ENCODE measurements at regions not wholly inside any gene's neighbourhood (a gene's known extent, or its start where the extent isn't known, plus 50 kb on each side); places are given as distances from the start of the nearest gene placed in this dataset.

GRCh38 chr3:30313840-30314239 lies 292.6 kb upstream of the TGFBR2 start:
- peaks cover 0 to 4% of the 10 kb centered on the region in 2 donors for H3K4me1 ChIP-seq (ENCODE audit: control insufficient read depth in 1 of 2, insufficient read depth in 2 of 2, low read length in 2 of 2)
- H4K20me1 ChIP-seq (ENCODE audit: insufficient read depth, low read length) = no peaks in the 10 kb centered on the region
- intact Hi-C loops (cut with micrococcal nuclease) = no loop called here
- Mint-ChIP-seq H3K27ac (no peak overlapping the region), H3K4me3 (no peak overlapping the region), H3K27me3 (ENCODE audit: low read depth in 3 of 3) (peaks cover 0 to 3% (median 0%) of the 10 kb centered on the region in 3 donors), H3K4me1 (peaks cover 12% of the 10 kb centered on the region), H3K36me3 (no peaks in the 10 kb centered on the region), H3K9me3 (peaks cover 0 to 2% (median 0%) of the 10 kb centered on the region in 7 donors)
- no peak for TF ChIP-seq CTCF (IDR thresholded peaks at IDR 0.05)
- no peaks in the 10 kb centered on the region for H3K9me3 ChIP-seq (replicated peaks in 1 of 2; ENCODE audit: control insufficient read depth in 1 of 2, insufficient read depth in 1 of 2, low read length in 2 of 2)
- no peaks in the 10 kb centered on the region for H3K36me3 ChIP-seq (replicated peaks in 1 of 2; ENCODE audit: control insufficient read depth in 1 of 2, insufficient read depth in 2 of 2, low read length in 2 of 2)
- H3K79me2 ChIP-seq (ENCODE audit: insufficient read depth, low read length) = no peaks in the 10 kb centered on the region
- no peak overlapping the region for H3K4me3 ChIP-seq (replicated peaks in 1 of 3; ENCODE audit: low read depth in 2 of 3, low read length in 3 of 3)
- no peak for DNase-seq
- no peaks in the 10 kb centered on the region for H3K27me3 ChIP-seq (ENCODE audit: control insufficient read depth in 2 of 2, insufficient read depth in 2 of 2, low read length in 2 of 2)
- H2AFZ ChIP-seq (ENCODE audit: insufficient read depth, low read depth, low read length, poor library complexity, severe bottlenecking) = no peak overlapping the region
- H3K27ac ChIP-seq (ENCODE audit: low read depth in 1 of 2, low read length in 2 of 2) = no peak overlapping the region
- no peak overlapping the region for H3K4me2 ChIP-seq (replicated peaks; ENCODE audit: extremely low read depth, low read length, poor library complexity, severe bottlenecking)
- H3K9ac ChIP-seq (ENCODE audit: insufficient read depth, low read length, poor library complexity, severe bottlenecking) = no peak overlapping the region
- 100% methylated on average over 1 of the region's 2 CpGs for WGBS (ENCODE audit: insufficient coverage)

DNA sequence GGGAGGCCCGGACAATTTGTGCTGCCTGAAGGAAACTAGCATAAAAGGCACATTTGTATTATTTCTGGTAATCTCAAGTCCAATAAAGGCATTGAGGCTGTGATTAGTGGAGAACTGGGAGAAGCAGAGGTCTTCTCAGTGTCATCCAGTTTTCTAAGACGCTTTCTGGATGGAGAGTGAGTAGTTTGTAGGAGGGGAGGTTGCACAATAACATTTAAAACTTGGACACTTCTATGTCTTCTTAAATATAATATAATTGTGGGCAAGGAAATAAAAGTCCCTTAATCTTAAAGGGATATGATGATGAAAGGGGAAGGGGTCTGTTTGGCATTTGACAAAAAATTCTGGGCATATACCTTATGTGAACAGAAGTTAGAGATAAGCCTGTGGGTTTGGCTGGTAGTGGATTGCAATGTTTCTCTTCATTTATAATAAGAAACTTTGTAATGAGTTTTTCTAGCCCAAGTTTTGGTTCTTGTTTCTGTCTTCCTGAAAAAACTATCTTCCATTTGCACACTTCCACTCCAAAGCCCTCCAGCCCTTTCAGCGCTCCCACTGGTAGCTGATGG lies 291.6 kb upstream of the TGFBR2 start:
- H3K36me3 ChIP-seq (replicated peaks in 1 of 2; ENCODE audit: control insufficient read depth in 1 of 2, insufficient read depth in 2 of 2, low read length in 2 of 2) = no peaks in the 10 kb centered on the region
- intact Hi-C loops (cut with micrococcal nuclease) = no loop called here
- 100% methylated on average over 1 of the region's 3 CpGs for WGBS (ENCODE audit: insufficient coverage)

More for the DNA sequence above, 291.6 kb upstream of the TGFBR2 start:
- Mint-ChIP-seq H3K4me1 (peaks cover 12% of the 10 kb centered on the region), H3K36me3 (no peaks in the 10 kb centered on the region), H3K27ac (peak overlapping the region in 1 of 7 donors; percentile 16), H3K9me3 (peaks cover 0 to 2% (median 0%) of the 10 kb centered on the region in 7 donors), H3K27me3 (ENCODE audit: low read depth in 3 of 3) (peaks cover 0 to 3% (median 0%) of the 10 kb centered on the region in 3 donors), H3K4me3 (no peak overlapping the region)
- Histone ChIP-seq H2AFZ (ENCODE audit: insufficient read depth, low read depth, low read length, poor library complexity, severe bottlenecking) (no peak overlapping the region), H3K9me3 (replicated peaks in 1 of 2; ENCODE audit: control insufficient read depth in 1 of 2, insufficient read depth in 1 of 2, low read length in 2 of 2) (no peaks in the 10 kb centered on the region), H3K79me2 (ENCODE audit: insufficient read depth, low read length) (no peaks in the 10 kb centered on the region), H4K20me1 (ENCODE audit: insufficient read depth, low read length) (no peaks in the 10 kb centered on the region), H3K27ac (ENCODE audit: low read depth in 1 of 2, low read length in 2 of 2) (no peak overlapping the region), H3K4me3 (replicated peaks in 1 of 3; ENCODE audit: low read depth in 2 of 3, low read length in 3 of 3) (no peak overlapping the region), H3K4me1 (ENCODE audit: control insufficient read depth in 1 of 2, insufficient read depth in 2 of 2, low read length in 2 of 2) (peaks cover 0 to 4% of the 10 kb centered on the region in 2 donors), H3K9ac (ENCODE audit: insufficient read depth, low read length, poor library complexity, severe bottlenecking) (no peak overlapping the region), H3K27me3 (ENCODE audit: control insufficient read depth in 2 of 2, insufficient read depth in 2 of 2, low read length in 2 of 2) (no peaks in the 10 kb centered on the region), H3K4me2 (replicated peaks; ENCODE audit: extremely low read depth, low read length, poor library complexity, severe bottlenecking) (no peak overlapping the region)
- TF ChIP-seq CTCF (IDR thresholded peaks at IDR 0.05) = no peak
- DNase-seq = no peak

Measured in CD14-positive monocyte (primary cell).